Lower leg skin (tissue), 4 donors: ENCODE measurements at regions not wholly inside any gene's neighbourhood (a gene's known extent, or its start where the extent isn't known, plus 50 kb on each side); places are given as distances from the start of the nearest gene placed in this dataset.

Experiments used
- DNase-seq, 2 donors: peaks; one replicate each; pipeline ENCODE4 v3.0.0-alpha.2; 2019; ENCODE audit warnings: low spot score in 2 of 2
- H3K4me3 ChIP-seq: fragments of 200-600 bp; sonication (generic); 2 replicates; pipeline ENCODE4 v1.5.1; 2017; ENCODE audit warnings: mild to moderate bottlenecking, low read depth; ENCODE audit not compliant: poor library complexity, severe bottlenecking
- CTCF ChIP-seq, 3 donors: fragments of 450-650 bp; IDR thresholded peaks; one replicate each; pipeline ENCODE4 v1.5.1; 2016; ENCODE audit warnings: antibody characterized with exemption in 3 of 3, mild to moderate bottlenecking in 3 of 3, moderate library complexity in 2 of 3
- POLR2A ChIP-seq, 2 donors: fragments of 450-650 bp; IDR thresholded peaks; one replicate each; pipeline ENCODE4 v1.6.1; 2016 to 2017; ENCODE audit warnings: antibody characterized with exemption in 2 of 2, mild to moderate bottlenecking in 1 of 2, moderate library complexity in 1 of 2
- WGBS, 2 donors: methylation state at CpG; one replicate each; pipeline ENCODE4 v1.1.5; 2018; 5-methylcytosine and 5-hydroxymethylcytosine counted together
- intact Hi-C: fragments of 100-400 bp; cut with DNase I; formaldehyde crosslinking; loops from one replicate; pipeline ENCODE4 v1.15.0; 2023; ENCODE audit warnings: low total_unique reads
- microRNA counts, 2 donors: library from miRNA; unstranded; fragments of <30 nt; microRNA quantifications; one replicate each; lab custom pipeline; 2016
- microRNA-seq, 2 donors: library from miRNA; unstranded; fragments of <30 nt; microRNA quantifications; one replicate each; pipeline ENCODE4, GENCODE V29; 2016; ENCODE audit warnings: borderline replicate concordance in 2 of 2, borderline number of aligned reads in 1 of 2

- TF ChIP-seq CTCF (IDR thresholded peaks at IDR 0.05), result no peak
- no peak overlapping the region for H3K4me3 ChIP-seq
- intact Hi-C loops, result no loop called here
- 93 to 96% methylated on average over 1 of the region's 1 CpG for WGBS, 2 donors
- no peak for DNase-seq
Measured at GRCh38 chr5:154529282-154529681, 51.3 kb upstream of the HAND1 start.

DNA sequence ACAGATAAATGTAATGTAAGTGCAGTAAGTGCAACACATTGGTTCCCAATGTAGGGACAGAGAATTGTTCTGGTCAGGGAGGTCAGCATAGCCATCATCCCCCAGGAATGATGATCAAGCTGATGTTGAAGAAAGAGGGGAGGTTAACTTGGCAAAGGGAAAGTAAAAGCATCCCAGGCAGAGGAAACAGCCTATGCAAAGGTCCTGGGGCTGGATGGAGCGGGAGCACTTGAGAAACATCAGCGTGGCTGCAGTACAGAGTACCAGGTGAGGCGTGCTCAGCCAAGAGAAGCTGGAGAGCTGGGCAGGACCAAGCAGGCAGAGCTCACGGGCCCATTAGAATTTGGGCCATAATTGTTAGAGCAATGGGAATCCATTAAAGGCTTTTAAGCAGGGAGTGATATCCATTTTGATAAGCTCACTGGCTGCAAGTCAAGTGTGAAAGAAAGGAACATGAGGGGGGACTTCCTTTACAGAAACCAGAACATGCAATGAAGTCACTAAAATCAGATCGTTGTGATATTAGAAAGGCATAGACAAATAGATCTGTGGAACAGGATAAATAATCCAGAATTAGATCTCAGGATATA lies 50.1 kb upstream of the HAND1 start:
- H3K4me3 ChIP-seq, result no peak overlapping the region
- no peak for DNase-seq
- TF ChIP-seq CTCF (IDR thresholded peaks at IDR 0.05) (no peak), POLR2A (IDR thresholded peaks at IDR 0.05) (no peak)
- WGBS, 2 donors, result 73 to 86% methylated on average over 5 of the region's 5 CpGs
- intact Hi-C loops, result no loop called here

MicroRNA genes in the stretch of these regions (microRNA counts, 767-probe panel; counts per million panel counts)
- microRNA hsa-miR-1303 (lab: Ali Mortazavi, UCI) (0 to 358 counts per million in 2 donors), microRNA hsa-miR-3141 (lab: Ali Mortazavi, UCI) (0 to 358 counts per million in 2 donors)

Small RNA genes in the stretch of these regions (microRNA-seq; reads per million reads assigned to microRNA genes)
- gene MIR1303 (0 reads per million in 2 donors), gene MIR3141 (0 reads per million in 2 donors)
